Coronary artery (tissue), 2 donors: ENCODE measurements at regions not wholly inside any gene's neighbourhood (a gene's known extent, or its start where the extent isn't known, plus 50 kb on each side); places are given as distances from the start of the nearest gene placed in this dataset.

Experiments
- DNase-seq: peaks from one replicate; pipeline ENCODE4 v3.0.0-alpha.2; 2017; ENCODE audit warnings: low spot score
- H3K27ac ChIP-seq, 2 donors: fragments of 200-600 bp; sonication (generic); one replicate each; pipeline ENCODE4 v1.5.1; 2016 to 2019
- H3K4me3 ChIP-seq: fragments of 200-600 bp; sonication (generic); 2 replicates; pipeline ENCODE4 v1.5.1; 2016; ENCODE audit warnings: mild to moderate bottlenecking, moderate library complexity
- CTCF ChIP-seq: fragments of 200-600 bp; sonication (generic); IDR thresholded peaks from one replicate; pipeline ENCODE4 v1.5.1; 2019; ENCODE audit warnings: antibody characterized with exemption

GRCh38 chr4:157978680-157979361, 194.0 kb downstream of the GASK1B start:
- peak; percentile 74 for DNase-seq
- H3K4me3 ChIP-seq, result peak overlapping the region; percentile 48
- H3K27ac ChIP-seq, result no peak overlapping the region
- peak; percentile 75 for TF ChIP-seq CTCF

GRCh38 chr4:157977086-157977485, 195.7 kb downstream of the GASK1B start:
- no peak for TF ChIP-seq CTCF
- Histone ChIP-seq H3K27ac (no peak overlapping the region), H3K4me3 (no peak overlapping the region)
- no peak for DNase-seq

GRCh38 chr4:157973297-157973696, 199.5 kb downstream of the GASK1B start:
- no peak overlapping the region for H3K4me3 ChIP-seq
- H3K27ac ChIP-seq, result no peak overlapping the region
- DNase-seq, result no peak
- no peak for TF ChIP-seq CTCF

- no peak overlapping the region for H3K27ac ChIP-seq
- no peak overlapping the region for H3K4me3 ChIP-seq
- no peak for DNase-seq
- no peak for TF ChIP-seq CTCF
Measured at GRCh38 chr4:157964463-157964862, 208.4 kb downstream of the GASK1B start.

- H3K4me3 ChIP-seq, result no peak overlapping the region
- H3K27ac ChIP-seq, result no peak overlapping the region
- no peak for TF ChIP-seq CTCF
- DNase-seq, result no peak
Measured at GRCh38 chr4:157961229-157961990, 211.4 kb downstream of the GASK1B start.

- no peak overlapping the region for H3K27ac ChIP-seq
- TF ChIP-seq CTCF, result no peak
Measured at GRCh38 chr4:157957905-157958304, 214.9 kb downstream of the GASK1B start.

GRCh38 chr4:157942017-157942416, 230.8 kb downstream of the GASK1B start:
- H3K4me3 ChIP-seq, result no peak overlapping the region
- no peak for TF ChIP-seq CTCF
- no peak overlapping the region for H3K27ac ChIP-seq
- DNase-seq, result no peak

More at GRCh38 chr4:157957905-157958304, 214.9 kb downstream of the GASK1B start:
- no peak for DNase-seq
- no peak overlapping the region for H3K4me3 ChIP-seq
